Cardiac fibroblast (primary cell): ENCODE measurements at regions not wholly inside any gene's neighbourhood (a gene's known extent, or its start where the extent isn't known, plus 50 kb on each side); places are given as distances from the start of the nearest gene placed in this dataset.

Source experiments
- DNase-seq, 2 donors: peaks; one replicate each; pipeline versions ENCODE4 v3.0.0 to v3.0.0-alpha.2; 2010; ENCODE audit warnings: low read depth in 2 of 2
- H3K4me3 ChIP-seq, 2 donors: replicated peaks in 1 of 2; 1 replicate in 1 of 2; 2 replicates in 1 of 2; pipeline ENCODE4 v1.5.1; 2011; ENCODE audit warnings: low read depth in 2 of 2, low read length in 2 of 2, mild to moderate bottlenecking in 2 of 2, moderate library complexity in 1 of 2
- CTCF ChIP-seq: IDR thresholded peaks from one replicate; pipeline ENCODE4 v1.5.1; 2011; ENCODE audit warnings: low read depth, mild to moderate bottlenecking, low read length, inconsistent platforms

GRCh38 chr4:138707746-138708677, 307.6 kb upstream of the NOCT start:
- peak in 1 of 2 donors; percentile 43 for DNase-seq
- no peak for TF ChIP-seq CTCF
- no peak overlapping the region for H3K4me3 ChIP-seq

- no peak for DNase-seq
- TF ChIP-seq CTCF: no peak
- H3K4me3 ChIP-seq: no peak overlapping the region
Observed at GRCh38 chr4:138706201-138706600, 309.4 kb upstream of the NOCT start.

- DNase-seq: no peak
- TF ChIP-seq CTCF: no peak
- H3K4me3 ChIP-seq: no peak overlapping the region
Observed at GRCh38 chr4:138702190-138702824, 313.3 kb upstream of the NOCT start.

GRCh38 chr4:138698641-138699040, 316.9 kb upstream of the NOCT start:
- no peak overlapping the region for H3K4me3 ChIP-seq
- no peak for DNase-seq
- no peak for TF ChIP-seq CTCF

- no peak for TF ChIP-seq CTCF
- DNase-seq: peak; percentile 13 to 50
- no peak overlapping the region for H3K4me3 ChIP-seq
Observed at GRCh38 chr4:138697851-138698250, 317.7 kb upstream of the NOCT start.

GRCh38 chr4:138696771-138697170, 318.8 kb upstream of the NOCT start:
- peak in 1 of 2 donors; percentile 13 for DNase-seq
- no peak for TF ChIP-seq CTCF
- H3K4me3 ChIP-seq: no peak overlapping the region
